Ishikawa (cell line): ENCODE measurements at regions not wholly inside any gene's neighbourhood (a gene's known extent, or its start where the extent isn't known, plus 50 kb on each side); places are given as distances from the start of the nearest gene placed in this dataset.

Experiments
- CREB1 ChIP-seq: IDR thresholded peaks from 2 replicates; pipeline ENCODE4 v1.6.1; 2012; ENCODE audit warnings: low read depth
- EGR1 ChIP-seq: IDR thresholded peaks from 2 replicates; pipeline ENCODE4 v1.6.1; 2012
- EP300 ChIP-seq: IDR thresholded peaks from 2 replicates; pipeline ENCODE4 v1.6.1; 2012; ENCODE audit warnings: borderline replicate concordance
- FOXM1 ChIP-seq: IDR thresholded peaks from 2 replicates; pipeline ENCODE4 v1.6.1; 2012; ENCODE audit warnings: low read depth, borderline replicate concordance
- MAX ChIP-seq: IDR thresholded peaks from 2 replicates; pipeline ENCODE4 v1.6.1; 2012
- TCF12 ChIP-seq: IDR thresholded peaks from 2 replicates; pipeline ENCODE4 v1.6.1; 2012; ENCODE audit warnings: low read depth
- TEAD4 ChIP-seq: IDR thresholded peaks from 2 replicates; pipeline ENCODE4 v1.6.1; 2012
- TF ChIP-seq, protein P1 (sequence below): IDR thresholded peaks from 2 replicates; pipeline ENCODE4 v1.6.1; 2012; ENCODE audit warnings: low read depth, mild to moderate bottlenecking

- no peak for TF ChIP-seq EGR1
- TF ChIP-seq, protein P1, sequence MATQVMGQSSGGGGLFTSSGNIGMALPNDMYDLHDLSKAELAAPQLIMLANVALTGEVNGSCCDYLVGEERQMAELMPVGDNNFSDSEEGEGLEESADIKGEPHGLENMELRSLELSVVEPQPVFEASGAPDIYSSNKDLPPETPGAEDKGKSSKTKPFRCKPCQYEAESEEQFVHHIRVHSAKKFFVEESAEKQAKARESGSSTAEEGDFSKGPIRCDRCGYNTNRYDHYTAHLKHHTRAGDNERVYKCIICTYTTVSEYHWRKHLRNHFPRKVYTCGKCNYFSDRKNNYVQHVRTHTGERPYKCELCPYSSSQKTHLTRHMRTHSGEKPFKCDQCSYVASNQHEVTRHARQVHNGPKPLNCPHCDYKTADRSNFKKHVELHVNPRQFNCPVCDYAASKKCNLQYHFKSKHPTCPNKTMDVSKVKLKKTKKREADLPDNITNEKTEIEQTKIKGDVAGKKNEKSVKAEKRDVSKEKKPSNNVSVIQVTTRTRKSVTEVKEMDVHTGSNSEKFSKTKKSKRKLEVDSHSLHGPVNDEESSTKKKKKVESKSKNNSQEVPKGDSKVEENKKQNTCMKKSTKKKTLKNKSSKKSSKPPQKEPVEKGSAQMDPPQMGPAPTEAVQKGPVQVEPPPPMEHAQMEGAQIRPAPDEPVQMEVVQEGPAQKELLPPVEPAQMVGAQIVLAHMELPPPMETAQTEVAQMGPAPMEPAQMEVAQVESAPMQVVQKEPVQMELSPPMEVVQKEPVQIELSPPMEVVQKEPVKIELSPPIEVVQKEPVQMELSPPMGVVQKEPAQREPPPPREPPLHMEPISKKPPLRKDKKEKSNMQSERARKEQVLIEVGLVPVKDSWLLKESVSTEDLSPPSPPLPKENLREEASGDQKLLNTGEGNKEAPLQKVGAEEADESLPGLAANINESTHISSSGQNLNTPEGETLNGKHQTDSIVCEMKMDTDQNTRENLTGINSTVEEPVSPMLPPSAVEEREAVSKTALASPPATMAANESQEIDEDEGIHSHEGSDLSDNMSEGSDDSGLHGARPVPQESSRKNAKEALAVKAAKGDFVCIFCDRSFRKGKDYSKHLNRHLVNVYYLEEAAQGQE: no peak
- TF ChIP-seq TEAD4: no peak
- no peak for TF ChIP-seq MAX
- TF ChIP-seq FOXM1: no peak
- no peak for TF ChIP-seq EP300
- no peak for TF ChIP-seq TCF12
- no peak for TF ChIP-seq CREB1
These were observed 103.0 kb upstream of the SLC24A5 start for GRCh38 chr15:48017747-48018146.
